Right hindlimb (tissue), 1 donor: ENCODE measurements at regions not wholly inside any gene's neighbourhood (a gene's known extent, or its start where the extent isn't known, plus 50 kb on each side); places are given as distances from the start of the nearest gene placed in this dataset.
A peak's percentile ranks its signal among the peaks of the same experiment; 100 is the strongest.

Experiments used
- DNase-seq: peaks from one replicate; pipeline ENCODE4 v3.0.0-alpha.2; 2018

DNA sequence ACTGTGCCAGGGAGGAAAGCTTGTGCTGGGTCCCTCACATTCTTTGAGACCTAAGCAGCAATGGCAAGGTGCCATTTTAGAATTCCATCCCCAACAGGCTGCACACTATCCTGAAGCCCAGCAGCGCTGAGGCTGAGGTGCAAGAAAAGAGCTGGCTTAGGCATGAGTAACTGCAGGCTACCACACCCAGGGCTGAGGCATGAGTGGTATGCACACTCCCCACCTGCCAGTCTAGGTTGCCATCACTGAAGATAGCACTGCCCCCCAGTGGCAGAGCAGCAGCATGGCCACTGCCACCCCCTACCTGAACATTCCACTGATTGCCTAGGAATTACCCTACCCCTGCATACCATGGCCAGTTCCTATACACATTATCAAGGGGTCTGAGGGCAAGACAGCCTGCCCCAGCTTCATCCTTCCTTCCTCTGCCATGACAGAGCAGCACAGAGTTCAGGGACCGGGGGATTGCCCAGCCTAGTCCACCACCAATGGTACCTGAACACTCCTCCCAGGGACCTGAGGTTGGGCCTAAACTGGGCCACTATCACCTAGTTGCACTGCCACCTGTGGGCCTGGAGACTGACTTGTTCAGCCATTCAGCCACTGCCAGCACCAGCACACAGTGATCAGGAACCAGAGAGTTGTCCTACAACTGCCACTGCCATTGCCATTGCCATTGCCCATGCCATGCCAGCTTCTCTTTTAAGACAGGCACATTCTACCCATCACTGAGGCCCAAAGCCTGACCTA lies 129.8 kb downstream of the SATB1 start:
- DNase-seq, result peak; percentile 23

DNA sequence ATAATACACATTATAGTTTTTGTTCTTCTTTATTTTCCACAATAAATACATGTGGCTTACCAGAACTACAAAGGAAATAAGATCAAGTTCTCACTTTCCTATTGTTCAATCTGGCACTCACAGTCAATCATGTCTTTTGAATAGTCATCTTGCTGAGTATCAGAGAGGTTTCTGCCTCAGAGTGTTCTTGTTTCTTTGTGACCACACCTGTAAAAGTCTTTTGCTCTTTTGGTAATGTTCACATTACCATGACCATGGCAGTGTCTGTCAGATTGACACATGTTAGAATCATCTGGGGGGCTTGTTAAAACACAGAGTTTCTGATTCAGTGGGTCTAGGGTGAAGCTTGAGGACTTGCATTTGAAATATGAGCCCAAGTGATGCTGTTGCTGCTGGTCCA lies 135.0 kb downstream of the SATB1 start:
- no peak for DNase-seq

DNA sequence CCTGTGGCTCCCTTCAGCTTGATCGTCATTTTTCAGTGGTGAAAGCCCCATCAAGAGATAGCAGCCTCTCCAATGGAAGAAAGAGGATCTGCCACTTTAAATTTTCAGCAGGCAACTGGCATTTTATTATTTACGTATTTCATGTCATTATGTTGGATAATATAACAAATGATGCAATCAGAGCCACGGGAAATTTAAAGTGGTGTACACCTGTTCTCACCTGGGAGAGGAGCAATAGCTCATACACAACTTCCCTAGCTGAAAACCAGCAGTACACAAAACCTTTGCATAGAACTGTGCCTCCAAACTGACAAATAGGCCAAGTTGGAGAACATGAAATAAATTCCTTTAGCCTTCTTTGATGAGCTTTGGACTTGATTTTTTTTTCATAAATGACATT lies 136.9 kb downstream of the SATB1 start:
- no peak for DNase-seq

DNA sequence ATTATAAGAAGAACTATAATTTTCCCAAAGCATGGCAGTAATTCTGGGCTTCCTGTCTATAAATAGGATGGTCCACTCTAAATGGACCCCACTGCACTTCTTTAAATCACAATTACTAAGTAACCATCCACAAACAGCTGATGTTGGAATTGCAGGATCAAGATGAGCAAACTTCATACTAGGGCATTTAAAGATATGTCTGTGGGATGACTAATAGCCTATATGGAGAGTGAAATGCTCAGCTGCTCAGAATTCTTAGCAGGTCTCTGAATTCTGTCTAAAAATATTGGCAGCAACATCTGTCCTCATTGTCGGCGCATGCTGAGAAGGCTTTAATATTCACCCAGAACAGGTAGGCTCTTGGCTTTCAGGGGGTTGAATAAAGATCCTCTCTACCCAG lies 140.4 kb downstream of the SATB1 start:
- DNase-seq, result no peak

DNA sequence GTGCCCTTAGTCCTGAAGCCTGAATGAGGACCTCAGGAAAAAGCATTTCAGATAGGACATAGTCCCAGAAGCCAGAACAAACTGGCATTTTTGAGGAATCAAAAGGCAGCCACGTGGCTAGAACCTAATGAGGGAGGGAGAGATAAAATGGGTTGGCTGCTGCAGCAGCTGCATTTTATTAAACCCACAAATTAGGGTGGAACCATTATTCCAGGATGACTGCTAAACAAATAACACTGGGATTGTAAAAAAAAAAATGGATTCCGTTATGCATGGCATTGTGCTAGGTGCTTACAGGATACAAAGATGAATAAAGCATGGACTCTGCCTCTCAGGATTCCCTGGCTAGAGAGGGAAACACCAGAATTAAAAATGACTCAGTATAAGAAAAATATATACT lies 141.5 kb downstream of the SATB1 start:
- DNase-seq, result no peak

DNA sequence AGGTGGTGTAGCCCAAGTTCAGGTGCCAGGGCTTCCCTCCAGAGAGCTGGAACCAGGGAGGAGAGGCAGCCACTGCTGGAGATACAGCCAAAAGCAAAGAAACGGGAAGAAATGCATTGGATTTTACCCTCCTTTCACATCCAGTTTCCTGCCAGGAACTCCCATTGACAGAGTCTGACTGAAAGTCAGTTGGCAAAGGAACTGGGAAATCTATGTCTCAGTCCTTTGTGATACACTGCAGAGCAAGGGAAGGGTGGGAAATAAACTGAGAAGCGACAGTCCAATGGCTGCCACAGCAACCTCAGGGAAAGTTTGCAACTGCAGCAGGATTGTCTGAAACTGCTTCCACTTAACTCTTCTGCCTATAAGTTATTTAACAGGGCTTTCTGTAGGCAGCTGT lies 142.6 kb downstream of the SATB1 start:
- DNase-seq, result no peak

DNA sequence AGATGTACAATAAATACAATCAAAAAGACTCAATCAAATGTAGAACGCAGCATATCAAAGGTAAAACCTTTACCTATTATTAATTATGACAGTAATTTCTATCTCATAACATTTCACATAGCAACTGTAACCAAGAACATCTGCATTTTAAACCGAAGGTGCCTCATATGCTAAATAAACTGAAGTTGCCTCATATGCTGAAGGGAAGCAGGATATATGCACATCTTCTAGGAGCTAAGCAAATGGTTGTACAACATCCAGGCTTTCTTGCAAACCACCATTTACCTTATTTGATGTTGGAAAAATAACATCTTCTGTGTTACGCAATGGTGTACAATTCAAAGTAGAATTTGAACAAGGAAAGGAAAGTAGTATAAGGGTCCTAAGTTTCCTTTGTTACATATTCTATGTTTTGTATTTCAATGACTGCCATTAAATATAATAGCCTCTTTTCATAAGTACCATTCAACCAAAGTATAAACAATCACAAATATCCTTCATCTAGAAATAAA lies 145.9 kb downstream of the SATB1 start:
- no peak for DNase-seq

DNA sequence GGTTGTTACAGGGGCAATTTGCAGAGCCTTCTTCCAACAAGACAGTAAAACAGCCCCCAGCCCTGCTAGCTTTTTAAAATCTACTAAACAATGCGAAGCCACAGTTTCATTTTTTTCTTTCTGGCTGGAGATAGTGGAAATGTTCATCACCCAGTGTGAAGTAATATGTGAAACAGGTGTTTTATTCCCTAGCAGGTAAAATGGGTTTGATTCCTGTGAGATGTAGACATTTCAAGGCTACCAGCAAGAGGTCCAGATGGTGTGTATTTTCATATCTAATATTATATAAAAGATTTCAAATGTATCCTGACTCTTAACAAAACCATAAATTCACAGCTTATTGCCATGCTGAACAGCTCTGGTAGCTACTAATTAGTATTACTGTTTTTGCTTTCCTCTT lies 160.3 kb downstream of the SATB1 start:
- no peak for DNase-seq

DNA sequence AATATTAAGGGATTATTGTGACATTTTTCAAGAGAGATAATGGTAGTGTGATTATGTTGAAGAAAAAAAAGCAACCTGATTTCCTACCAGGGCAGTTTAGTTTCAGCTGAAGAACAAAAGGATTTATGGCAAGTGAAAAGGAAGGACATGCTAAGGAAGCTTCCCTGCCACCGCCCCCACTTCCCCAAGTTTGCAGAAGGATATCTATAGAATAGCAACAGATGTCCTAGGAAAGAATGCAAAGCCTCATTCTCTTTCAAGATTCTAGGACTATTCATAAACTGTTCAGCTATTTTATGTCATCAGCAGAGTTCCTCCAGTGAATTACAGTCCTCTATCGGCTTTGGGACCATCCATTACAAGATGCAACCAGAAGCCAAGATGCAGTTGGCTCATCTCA lies 160.8 kb downstream of the SATB1 start:
- no peak for DNase-seq

DNA sequence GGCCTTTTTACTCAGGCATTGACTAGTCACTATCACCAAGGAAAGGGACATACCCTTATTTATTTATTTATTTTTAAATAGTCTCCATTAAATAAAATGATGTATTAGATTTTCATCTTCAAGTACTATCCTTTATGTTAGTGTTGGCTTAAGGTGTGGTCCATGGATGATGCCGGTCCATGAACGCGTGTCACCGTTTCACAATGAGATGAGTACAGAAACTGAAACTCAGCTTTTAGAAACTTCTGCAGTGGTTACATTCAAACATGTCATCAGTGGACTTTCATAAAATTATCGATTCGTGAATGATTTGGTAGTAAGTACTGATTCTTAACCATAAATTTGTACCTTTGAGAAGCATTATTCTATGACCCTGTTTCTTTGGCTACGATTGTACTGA lies 166.6 kb downstream of the SATB1 start:
- DNase-seq, result no peak

DNA sequence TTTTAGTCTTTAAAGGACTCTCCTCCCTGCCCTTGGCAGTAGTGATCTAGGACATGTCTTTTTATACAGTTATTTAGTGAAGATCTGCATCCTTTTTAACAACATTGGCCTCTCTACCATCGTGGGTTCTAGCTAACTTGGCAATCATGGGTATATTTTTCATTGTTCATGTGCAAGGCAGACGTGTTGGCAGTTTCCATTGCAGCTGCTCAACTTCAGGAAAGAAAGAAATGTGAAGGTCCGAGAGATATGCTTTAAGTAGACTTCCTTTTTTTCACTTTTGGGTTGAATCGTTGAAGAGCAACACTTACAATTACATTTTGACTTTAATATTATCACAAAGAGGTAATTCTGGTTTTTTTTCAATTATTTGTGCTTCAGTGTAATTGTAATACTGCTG lies 172.6 kb downstream of the SATB1 start:
- no peak for DNase-seq

DNA sequence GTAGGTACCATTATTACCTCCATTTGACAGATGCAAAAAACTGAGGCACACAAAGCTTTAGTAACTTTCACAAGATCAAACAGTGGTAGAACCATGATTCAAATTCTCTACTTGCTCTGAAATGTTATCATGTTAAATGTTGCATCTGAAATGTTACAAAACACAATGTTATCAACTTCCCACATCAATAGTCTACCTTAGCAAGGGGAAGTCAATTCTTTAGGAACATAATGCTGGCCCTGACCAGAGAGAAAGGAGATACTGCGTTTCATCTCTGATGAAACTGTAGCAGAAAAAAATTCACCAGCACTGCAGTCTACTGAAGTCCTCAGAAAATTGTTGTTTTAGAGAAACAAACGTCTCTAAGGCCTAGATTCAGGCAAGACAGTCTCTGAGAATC lies 174.1 kb downstream of the SATB1 start:
- DNase-seq, result no peak

DNA sequence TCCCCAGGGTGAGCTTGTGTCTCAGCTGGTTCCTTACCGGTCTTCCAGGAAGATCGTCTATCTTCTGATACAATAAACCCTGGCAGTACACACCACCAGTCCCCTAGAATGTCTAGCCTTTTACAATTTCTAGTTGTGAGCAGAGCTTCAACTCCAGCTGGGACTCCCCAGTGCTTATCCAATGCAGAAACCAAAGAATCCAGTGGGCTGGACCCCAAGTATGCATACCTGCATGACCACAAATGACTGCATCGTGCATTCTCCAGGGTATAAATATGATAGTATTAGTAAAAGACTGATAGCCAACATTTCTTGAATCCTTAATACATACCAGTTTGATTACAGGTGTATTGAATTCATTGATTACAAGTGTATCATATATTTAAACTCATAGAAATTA lies 176.0 kb downstream of the SATB1 start:
- DNase-seq, result no peak

DNA sequence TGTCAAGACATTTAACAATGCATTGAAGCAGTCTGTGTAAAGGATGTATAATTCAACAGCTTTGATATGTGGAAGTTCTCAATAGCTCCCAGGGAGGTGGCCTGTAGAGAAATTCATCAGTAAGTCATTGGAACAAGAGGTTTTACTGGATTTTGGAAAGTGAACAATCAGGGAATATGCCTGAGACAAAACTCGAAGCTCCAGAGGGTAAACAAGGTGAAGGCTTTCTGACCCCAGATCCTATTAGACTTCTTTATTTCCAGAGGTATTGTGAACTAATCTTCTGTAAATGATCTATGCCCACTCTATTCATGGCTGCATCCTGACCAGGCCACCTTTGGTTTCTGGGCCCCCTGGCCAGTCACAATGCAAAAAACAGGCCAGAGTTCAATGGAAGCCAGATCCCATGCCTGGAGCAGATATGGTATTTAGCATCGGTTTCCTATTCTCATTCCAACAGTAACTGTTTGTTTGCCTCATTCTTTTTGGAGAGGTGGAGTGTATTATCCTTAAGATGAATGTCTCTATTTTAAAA lies 177.3 kb downstream of the SATB1 start:
- DNase-seq, result no peak

DNA sequence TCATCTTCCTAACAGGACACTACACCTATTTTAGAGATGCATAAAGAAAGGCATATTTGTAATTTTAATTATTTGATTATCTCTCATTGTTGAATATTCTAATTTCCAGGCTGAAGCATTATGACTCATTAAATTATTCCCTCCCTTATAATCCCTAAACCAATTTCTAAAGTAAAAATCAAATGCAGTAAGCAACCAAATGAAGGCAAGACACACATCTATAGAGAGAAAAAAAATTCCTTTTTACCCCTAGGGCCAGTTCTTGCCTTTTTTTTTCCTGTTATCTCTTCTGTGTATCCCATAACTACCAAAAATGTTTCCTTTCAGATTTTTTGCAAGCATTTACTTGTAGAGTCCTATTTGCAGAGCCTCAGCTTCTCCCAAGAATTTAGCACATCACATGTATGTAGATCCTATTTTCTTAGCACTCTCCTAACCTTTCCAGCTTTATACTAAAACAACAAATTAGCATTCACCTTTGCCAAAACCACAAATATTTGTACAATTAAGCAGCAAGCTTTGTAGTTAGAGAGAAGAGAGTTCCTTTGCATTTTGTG lies 177.9 kb downstream of the SATB1 start:
- DNase-seq, result no peak

DNA sequence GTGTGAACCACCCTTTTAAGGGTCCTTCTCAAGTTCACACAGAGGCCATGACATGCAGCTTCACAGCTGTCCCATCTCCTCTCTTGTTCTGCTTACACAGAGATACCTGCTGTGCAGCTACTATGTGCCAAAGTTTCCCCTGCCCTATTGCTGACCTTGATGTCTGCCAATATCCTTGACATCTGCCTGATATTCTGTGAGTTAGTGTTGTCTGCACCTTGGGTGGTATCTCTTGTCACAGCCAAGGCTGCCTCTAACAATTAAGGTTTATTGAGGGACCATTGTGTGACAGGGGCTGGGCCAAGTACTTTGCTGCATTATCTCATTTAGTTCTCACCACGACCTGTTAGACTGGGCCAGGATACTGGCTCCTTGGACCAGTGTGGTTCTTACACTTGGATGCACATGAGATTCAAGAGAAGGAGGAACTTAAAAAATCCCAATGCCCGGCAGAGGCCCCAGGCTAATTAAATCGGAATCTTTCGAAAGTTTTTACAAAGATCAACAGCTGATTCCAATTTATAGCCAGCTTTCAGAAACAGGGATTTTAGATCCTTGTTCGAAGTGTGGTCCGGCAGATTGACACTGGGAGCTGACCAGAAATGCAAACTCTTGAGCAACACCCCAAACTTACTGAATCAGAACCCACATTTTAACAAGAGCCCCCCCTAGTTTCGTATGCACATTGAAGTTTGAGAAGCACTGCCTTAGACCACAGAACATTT lies 178.6 kb downstream of the SATB1 start:
- no peak for DNase-seq

DNA sequence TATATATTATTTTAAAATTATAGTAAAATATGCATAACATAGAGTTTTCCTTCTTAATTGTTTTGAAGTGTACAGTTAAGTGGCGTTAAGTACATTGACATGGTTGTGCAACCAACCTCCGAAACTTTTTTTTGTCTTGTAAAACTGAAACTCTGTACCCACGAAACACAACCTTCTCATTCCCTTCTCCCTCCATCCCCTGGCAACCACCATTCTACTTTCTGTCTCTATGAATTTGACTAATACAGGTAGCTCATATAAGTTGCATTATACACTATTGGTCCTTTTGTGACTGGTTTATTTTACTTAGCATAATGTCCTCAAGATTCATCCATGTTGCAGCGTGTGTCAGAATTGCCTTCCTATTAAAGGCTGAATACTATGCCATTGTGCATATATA lies 179.4 kb downstream of the SATB1 start:
- DNase-seq, result no peak

DNA sequence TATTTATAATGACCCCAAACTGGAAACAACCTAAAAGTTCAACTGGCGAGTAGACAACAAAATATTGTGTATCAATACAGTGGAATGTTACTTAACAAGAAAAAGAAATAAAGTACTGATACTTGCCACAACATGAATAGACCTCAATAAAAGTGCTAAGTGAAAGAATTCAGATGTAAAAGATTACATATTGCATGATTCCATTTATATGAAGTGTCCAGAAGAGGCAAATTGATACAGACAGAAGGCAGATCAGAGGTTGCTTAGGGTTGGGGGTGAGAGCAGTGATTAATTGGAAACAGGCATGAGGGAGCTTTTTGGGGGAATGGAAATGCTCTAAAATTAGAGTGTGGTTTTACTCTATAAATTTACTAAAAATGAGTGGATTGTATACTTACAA lies 183.3 kb downstream of the SATB1 start:
- no peak for DNase-seq

DNA sequence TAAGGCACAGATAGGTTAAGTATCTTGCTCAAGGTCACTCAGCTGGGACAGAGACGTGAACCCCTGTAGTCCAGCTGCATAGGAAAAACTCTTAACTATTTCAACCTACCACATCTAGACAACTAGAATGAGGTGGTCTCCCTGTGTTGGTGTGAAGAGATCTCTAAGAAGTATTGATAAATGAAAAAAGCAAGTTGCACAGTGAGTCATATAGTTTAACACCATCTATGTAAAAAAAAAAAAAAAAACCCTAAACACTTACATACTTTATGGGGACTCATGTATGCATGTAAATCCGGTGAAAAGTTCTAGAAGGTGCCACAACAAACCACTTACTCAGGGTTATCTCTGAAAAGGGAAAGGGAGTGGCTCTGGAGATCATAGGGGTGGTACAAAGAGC lies 185.5 kb downstream of the SATB1 start:
- no peak for DNase-seq

DNA sequence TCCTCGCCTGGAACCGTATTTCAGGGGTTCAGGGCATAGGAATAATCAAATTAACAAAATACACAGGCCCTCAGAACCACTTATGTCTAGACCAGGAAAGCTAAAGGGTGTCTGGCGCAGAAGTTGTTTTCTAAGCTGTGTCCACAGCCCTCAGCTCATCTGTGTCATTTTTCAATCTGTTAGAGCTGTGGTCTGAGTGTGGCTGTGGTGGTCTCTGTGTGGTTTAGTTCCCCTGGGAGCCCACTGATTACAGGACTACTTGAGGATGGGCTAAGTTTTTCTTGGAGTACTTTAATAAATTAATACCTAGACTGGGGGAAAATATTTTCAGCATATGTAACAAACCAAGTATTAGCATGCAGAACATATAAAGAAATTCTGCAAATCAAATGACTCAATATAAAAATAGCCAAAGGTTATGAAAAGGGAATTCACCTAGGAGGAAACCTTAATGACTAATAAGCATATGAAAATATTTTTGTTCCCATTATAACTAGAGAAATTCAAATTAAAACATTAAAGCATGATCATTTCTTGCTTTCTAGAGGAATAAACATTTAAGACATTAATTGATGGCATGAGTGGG lies 186.3 kb downstream of the SATB1 start:
- no peak for DNase-seq

DNA sequence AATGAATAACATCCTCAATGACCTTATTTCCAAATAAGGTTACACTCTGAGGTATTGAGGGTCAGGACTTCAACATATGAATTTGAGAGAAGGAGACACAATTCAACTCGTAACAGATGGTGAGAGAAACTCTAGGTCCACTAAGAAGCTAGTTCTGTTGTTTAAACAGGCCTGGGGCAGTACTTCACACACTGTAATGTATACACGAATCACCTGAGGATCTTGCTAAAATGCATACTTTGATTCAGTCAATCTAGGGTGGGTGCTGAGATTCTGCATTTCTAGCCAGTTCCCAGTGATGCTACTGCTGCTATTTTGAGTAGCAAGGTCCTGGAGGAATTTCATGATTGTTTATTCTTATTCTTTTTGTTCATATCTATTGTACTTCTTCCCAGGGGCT lies 186.8 kb downstream of the SATB1 start:
- DNase-seq, result no peak

DNA sequence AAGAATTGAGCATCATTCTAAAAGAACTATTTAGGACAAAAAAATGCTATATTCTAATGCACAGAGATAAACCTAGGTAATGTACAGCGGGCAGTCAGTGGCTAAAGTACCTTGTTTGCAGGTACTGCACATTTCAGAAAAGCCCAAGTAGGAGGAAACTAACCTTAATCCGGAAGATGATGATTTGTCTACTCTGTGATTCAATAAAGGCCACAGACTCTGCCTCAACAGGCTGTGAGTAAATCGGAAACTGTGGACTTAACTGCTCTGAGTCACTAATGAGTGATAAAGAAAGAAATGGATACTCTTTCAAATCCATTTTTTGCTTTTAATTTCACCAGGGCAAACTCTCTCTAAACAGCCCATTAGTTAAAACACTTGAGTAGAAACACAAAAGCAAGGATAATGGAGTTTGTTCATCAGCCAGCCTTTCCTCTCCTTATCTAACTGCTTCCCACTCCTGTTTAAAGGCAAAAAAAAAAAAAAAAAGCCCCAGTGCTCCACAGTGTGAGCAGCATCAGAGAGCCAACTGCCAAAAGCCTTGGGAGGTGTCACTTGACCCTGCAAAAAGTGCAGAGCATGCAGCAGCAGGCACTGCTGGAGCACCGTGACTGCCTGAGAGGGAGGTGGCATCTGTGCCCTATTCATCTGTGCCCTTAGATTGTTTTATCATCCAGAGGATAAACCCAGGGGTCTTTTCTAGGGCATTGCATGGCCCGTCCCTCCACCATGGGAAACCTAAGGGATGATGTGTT lies 187.7 kb downstream of the SATB1 start:
- DNase-seq, result no peak

DNA sequence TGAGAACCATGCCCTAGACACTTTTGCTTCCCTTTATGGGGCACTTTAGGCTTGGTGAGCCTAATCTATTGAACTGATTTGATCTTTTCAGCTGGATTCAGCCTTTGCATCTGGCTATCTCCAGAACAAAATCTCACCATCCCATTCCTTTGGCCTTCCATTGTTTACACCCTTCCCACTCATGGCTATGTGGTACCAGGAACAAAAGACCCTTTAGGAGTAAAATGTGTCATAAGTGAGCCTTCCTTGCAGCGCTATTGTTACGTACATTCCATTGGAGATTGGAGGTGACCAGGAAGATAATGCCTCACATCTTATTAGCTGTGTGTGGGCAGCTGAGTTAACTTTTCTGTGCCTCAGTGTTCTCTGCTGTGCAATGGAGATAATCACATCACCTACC lies 188.4 kb downstream of the SATB1 start:
- DNase-seq, result no peak
